Stimulated activated CD4-positive, alpha-beta T cell treated with anti-CD3 and anti-CD28 coated beads, TNF-alpha, amount 100 ng/mL, for 24 hours (primary cell): ENCODE measurements at regions not wholly inside any gene's neighbourhood (a gene's known extent, or its start where the extent isn't known, plus 50 kb on each side); places are given as distances from the start of the nearest gene placed in this dataset.
"Not testable (repeated sequence)": the region's sequence is repeated elsewhere in the genome, so short reads cannot be mapped to it uniquely, and the experiment has no call there.

Experiments used
- DNase-seq, 3 experiments: peaks; one replicate each; pipeline ENCODE4 v3.0.0-alpha.2; 2020; ENCODE audit warnings: low read depth in 3 of 3

DNA sequence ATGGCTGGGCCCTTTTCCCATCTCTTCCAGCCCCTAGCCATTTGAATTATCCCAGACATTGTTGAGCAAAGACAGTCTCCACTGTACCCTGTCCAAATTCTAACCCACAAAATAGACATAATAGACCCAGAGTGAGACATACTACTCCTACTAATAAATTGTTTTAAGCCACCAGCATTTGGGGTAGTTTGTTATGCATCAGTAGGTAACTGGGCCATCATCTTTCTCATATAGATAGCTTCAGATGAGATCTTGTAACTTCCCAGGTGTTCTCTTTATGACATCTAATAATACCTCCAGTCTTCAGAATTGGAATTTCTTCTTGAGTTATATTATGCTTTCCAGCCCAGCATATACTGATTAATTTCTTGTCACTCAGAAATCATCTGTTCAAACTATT lies 117.2 kb upstream of the OTUD4 start:
- no peak for DNase-seq

DNA sequence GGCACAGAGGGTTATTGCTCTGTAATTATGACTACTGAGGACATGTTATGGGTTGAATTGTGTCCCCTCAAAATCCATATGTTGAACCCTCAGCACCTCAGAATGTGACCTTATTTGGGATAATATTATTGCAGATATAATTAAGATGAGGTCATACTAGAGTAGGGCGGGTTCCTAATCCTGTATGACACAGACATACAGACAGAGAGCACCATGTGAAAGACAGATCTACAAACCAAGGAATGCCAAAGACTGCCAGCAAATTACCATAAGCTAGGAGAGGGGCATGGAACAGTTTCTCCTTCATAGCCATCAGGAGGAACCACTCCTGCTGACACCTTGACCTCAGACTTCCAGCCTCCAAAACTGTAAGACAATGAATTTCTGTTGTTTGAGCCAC lies 115.2 kb upstream of the OTUD4 start:
- no peak for DNase-seq

DNA sequence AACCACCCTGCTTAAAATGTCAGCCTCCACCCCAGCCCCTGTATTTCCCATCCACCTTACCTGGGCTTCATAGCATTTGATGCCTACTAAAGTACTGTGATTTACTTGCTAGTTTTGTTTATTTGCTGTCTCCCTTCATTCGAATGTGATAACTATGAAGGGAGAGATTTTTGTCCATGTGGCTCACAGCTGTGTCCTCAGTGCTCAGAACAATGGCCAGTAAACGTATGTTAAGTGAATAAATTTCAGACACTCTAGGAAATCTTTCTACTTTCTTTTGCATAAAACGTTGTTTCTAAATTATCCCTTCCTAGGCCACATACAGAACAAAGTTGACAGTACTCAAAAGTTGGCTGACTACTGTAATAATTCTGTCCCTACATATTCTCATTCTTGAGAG lies 114.7 kb upstream of the OTUD4 start:
- no peak for DNase-seq

DNA sequence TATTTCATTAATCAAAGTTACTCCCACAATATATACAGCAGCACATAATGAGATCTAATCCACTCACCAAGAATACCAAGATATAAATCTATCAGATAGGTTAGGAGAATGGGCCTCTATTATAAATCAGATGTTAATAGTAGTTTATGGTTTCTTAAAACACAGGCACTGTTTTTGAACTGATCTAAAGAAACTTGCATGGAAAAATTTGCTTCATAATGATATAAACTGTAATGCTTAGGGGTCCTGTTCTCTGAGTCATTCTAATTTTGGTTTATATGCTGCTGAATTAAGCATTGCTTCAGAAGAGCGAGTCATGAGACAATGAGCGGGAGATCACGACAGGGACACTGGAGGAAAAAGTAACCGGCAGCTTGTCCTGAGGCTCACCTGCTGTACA lies 113.3 kb upstream of the OTUD4 start:
- no peak for DNase-seq

DNA sequence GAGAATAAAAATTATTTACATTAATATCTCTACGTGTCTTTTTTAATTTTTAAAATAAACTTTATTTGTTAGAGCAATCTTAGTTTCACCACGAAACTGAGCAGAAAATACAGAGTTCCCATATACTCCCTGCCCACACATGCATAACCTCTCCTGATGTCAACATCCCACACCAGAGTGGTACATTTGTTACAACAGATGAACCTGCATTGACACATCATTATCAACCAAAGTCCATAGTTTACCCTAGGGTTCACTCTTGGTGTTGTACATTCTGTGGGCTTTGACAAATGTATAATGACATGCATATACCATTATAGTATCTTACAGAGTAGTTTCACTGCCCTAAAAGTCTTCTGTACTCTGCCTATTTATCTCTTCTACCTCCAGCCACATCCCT lies 110.6 kb upstream of the OTUD4 start:
- DNase-seq: no peak

DNA sequence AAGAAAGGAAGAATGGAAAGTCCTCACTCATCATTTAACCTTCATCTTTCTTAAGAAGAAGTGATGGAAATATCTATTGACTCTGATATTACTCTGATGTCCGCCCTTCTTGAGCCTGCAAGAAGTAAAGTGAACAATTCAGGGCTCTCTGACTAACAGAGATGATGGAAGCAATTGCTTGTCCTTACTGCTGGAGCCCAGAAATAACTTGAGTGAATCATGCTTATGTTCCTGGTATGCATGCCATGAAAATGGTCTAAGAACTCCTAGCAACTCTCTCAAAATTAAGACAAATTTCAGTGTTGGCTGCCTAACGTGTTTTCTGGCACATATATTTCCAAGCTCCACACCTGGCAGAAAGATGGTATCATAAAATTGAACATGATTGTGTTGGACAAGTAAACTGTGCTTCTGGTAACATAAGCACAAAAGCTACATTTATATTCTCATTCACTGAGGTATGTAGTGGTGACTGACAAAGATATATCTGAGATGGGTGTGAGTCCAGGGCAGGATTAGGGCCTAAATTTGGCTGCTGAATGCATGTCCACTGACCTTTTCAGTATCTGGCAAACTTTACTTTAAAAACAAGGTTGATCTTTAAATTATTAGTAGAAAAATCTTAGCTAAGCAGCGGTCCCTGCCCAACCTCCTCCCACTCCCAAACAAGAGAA lies 109.2 kb upstream of the OTUD4 start:
- DNase-seq: no peak

DNA sequence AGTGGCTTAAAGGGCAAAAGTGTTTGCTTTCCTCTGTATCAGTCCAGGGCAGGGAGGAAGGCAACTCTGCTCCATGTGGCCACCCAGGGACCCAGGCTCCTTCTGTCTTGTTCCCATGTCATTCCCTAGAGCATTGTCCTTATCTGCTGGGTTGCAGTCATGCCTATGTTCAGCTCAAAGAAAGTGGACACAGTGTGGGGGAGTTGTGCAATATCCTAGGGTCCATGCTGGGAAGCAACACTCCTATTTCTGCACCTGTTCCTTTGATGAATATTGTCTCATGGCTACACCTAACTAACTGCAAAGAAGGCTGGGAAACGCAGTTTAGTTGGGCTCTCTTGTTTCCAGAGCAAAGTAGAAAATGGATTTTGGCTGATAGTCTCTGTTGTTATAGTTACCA lies 107.0 kb upstream of the OTUD4 start:
- no peak for DNase-seq

DNA sequence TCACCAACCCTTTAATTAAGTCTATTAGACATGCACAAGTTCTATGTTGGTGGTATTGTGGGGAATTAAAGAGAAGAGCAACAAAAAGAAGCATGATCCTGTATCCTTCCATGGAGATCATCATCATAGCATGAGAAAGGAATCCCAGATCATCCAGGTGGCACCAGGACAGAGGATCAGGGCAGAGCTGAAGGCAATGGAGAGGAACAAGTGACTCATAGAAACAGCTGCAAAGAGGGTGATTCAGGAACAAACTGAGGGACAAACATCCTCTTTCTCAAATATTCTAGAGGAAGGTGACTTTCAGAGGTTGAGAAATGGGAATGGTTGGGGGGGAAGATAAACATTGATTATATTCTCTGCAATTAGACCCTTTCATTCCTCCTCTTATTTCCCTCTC lies 105.5 kb upstream of the OTUD4 start:
- DNase-seq: no peak

DNA sequence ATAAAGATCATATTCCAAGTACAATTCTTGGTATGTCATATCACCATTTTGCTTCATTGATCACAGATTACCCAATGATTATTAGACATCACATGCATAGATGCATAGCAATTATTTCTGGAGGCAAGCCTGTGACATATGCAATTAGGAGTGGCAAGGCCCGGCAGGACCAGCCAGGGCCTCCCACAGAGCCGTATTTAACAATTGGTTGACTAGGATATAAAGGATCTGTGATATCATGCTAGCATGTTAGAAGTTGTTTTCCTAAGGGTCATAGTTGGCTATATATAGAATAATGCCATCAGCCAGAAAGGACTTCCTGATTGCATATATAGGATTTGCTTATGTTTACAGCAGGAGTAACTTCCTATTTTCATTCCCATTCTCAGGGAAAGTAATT lies 103.5 kb upstream of the OTUD4 start:
- no peak for DNase-seq

DNA sequence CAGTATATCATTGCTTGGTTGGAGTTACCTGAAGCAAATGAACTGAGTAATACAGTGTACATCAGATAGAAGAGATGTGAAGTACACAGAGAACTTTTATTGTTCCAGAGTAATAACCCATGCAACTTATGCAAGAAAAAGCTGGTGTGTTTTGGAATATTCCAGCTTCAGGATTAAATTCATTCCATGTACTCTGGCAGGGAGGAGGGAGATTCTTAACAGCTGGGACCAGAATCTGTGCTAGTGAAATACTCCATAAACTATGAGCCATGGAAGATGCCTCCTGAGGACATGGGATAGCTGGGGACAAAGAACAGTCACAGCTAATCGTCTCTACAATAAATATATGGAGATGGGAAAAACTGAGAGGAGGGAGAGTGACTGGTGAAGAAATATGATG lies 101.6 kb upstream of the OTUD4 start:
- no peak for DNase-seq

DNA sequence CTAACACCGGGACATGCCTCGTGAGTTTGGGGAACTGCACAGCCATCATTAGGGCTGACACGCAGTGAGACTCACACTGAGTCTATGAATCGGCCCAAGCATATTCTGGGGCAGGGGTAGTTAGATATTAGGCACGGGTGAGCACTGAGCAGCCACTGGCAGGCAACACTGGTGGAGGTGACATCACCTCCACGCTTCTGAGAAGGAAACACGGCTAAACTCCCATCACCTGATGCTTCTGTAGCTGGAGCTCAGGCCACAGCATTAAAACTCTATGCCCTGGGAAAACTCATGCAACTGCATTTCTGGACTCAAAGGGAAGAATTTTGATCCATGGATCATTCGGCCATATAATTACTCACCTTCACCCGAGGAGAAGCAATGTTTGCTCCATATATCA lies 100.8 kb upstream of the OTUD4 start:
- DNase-seq: no peak

DNA sequence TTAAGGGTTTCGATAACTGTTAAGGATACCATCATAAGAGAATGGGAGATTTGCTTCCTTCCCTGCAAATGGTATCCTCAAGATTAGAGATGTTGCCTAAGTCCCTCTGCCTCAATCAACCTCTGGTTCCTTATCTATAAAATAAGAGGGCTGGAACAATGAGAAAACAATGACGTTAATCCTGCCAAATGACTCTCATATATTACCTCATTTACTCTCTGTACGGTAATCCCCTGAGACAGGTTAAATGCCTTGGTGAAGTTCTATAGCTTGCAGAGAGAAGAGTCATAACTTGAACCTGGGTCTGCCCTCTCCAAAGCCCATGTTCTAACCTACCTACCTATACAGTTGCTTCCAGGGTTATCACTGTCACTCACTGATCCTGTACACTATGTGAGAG lies 100.2 kb upstream of the OTUD4 start:
- DNase-seq: no peak

DNA sequence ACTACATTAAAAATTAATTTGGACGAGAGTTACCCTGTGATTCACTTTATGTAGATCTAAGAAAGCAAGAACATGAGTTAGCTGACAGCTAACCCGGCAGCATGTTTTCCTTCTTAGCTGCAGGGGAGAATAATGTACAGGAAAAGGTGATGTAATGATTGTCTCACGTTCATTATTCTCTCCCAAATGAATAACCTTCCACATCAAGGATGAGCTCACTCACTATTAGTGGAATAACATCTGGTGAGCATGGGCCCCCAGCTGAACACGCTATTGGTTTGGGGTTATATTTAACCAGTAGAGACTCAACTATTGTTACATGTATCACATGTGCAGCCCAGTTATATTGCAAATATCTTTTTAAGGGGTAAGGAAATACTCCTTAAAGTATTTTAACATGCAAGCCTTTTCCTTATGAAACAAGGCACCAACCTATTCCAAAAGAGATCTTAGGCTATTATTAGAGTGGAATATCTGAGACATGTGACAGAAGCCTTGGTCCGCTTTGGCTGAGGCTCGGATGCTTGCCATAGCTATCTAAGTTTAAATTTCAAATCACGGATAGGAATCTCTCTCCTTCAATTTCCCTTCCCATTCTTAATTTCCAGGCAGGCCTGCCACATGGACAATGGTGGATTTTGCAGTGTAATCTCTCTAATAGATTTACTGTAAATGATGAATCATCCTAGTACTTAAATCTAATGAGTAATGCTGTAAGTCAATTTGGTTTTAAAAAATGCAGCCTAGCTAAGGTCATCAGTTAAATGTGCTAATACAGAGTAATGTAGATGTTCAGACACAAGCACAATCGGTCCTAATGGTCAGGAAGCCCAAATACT lies 99.0 kb upstream of the OTUD4 start:
- DNase-seq: no peak

DNA sequence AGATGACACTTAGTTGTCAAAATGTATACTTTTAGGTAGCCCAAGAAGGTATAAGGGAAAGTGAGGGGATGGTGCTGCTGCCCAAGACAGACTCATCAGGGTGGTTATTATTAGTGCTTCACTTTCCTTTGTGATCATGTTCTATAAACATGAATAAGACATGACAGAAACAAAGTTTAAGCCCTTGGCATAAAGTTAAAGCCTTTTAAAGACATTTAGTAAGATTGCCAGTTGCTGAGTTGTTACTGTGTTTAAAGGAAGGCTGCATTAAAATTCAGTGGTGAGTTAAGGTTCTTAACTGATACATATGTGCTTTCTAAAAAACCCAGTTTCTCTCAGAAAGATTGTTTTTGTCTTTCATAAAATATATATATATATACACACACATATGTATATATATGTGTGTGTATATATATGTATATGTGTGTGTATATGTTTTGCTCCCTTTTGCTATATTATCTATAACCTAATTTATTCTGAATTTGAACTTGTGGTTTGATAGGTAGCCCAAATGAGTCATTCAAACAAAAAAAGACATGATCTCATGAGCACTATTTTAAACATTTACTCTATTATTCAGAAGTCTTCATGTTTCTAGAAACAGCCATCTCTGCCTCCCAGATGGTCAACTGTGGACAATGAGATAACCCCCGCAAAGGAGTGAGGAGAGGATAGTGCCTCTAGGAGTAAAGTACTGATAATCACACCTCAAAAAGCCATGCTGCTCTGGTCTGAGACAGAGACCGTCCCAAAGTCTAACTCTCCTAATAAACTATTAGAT lies 98.1 kb upstream of the OTUD4 start:
- DNase-seq: no peak

DNA sequence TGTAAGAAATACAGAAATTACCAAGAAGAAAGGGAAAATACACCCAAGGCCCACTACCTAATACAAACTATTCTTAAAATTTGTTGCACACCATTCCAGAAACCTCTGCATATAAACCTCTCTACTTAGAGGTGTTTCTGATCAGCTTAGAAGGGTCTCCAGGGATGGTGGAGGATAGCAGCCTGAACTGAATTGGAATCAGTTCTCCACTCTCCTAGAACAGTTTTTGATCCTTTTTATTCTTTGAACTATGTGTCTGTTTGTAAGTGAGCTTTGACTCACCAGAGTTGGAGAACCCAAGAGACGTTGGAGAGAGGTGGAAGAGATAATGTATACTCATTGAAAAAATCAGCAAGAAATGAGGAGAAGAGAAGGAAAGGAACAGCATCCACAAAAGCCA lies 96.6 kb upstream of the OTUD4 start:
- DNase-seq: no peak

DNA sequence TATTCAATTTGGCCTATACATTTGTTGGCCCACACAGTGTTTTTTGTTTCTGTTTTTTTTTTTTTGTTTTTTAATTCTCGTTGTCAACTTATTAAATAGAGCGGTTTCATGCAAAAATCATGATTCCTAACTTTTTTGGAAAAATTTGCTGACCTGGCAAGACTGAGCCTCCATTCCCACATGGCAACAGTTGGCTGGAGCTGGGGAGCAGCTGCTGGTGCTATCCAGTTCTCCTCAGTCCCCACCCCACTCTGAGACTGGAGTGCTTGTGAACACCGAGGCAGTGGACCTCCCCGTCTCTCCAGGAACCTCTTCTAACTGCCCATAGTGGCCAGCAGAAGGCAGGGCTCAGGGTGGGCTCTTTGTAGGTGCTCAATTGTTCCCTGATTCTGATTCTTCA lies 95.7 kb upstream of the OTUD4 start:
- DNase-seq: no peak

DNA sequence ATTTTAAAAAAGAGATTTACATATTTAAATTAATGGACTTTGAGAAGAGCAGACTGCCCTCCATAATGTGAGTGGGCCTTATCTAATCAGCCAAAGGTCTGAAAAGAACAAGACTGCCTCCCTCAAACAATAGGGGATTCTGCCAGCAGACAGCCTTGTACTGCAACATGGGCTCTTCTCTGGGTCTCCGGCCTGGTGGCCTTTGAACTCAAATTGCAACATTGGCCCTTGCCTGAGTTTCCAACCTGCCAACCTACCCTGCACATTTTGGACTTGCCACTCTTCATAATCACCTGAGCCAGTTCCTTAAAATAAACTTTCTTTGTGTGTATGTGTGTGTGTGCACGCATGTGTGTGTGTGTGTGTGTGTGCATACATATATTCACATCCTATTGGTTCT lies 90.8 kb upstream of the OTUD4 start:
- no peak for DNase-seq

DNA sequence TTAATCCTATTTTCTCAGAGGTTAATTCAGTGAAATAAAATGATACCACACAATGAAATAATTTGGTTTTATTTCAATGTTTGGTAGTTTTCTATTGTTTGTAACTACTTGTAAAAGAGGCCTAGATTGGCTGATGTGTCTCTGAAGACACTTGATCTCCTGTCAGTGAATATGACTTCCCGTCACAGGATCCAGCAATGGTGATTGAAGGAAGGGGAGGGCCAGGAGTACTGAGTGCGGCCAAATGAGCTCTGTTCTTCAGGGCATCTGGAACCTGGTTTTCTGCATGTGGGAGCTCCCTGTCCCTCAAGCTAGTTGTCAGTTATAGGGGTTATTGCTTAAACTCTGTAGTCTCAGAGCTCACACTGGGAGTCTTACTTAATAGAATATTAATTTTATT lies 86.5 kb upstream of the OTUD4 start:
- no peak for DNase-seq

DNA sequence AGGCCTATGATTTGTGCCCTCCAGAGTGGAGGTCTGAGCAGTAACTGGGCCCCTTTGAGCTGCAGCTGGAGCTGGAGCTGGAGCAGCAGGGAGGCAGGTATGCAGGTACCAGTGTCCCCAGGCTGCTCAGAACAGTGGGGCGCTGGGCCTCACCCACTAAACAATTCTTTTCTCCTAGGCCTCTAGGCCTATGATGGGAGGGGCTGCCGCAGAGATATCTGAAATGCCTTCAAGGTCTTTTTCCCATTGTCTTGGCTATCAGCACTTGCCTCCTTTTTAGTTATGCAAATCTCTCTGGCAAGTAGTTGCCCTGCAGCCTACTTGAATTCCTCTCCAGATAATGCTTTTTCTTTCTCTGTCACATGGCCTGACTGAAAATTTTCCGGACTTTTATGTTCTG lies 79.7 kb upstream of the OTUD4 start:
- DNase-seq: no peak

DNA sequence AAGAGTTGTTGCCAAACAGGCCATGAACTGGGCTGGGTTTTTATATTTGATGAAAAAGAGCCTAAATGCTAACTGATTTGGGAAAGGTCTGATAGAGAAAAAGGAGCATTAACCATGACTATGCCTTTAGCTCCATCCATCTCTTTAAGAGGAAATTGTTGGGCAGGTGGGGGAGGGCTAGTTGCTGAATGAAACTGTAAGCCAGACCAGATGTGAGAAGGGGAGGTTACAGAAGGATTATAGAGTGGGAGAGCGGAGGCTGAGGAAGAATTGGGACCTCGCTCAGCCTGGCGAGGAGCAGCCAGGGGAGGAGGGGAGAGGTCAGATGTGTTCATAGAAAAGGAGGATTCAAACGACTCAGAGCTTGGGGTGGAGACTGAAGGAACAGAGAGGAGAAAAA lies 74.9 kb upstream of the OTUD4 start:
- DNase-seq: not testable (repeated sequence)

DNA sequence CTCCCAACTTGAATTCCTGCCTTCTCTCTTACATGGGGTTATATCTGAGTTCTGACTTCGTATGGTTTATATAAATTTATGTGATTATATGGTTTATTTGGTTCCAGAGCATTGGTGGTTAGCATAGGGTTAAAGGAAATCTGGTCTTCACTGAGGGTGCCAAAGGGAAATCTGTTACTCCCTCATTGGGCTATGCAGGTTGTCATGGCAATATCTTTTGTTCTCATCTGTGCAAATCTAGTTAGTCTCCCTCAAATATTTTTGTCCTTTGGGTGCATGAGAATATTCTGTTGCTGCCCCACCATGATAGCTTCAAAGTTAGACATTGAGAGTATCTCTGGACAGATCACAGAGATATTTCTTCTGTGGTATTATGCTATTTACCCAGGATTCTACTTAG lies 71.8 kb upstream of the OTUD4 start:
- no peak for DNase-seq

DNA sequence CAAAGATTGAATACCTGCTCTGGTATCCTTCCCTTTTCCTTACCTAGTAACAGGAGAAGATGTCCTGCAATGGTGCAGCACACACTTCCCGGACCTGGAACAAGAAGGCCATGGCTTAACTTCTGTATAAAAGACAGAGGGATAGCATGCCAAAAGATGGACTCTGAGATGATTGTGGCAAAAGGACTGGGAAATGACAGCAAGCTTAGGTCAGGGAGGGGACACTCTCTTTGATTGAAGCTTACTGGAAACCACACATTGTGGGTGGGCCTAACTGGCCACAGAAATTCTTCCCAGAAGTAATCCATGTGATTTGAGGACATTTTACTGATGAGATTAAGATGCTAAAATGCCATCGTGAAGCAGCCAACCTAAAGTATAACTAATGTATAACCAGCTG lies 71.0 kb upstream of the OTUD4 start:
- no peak for DNase-seq

DNA sequence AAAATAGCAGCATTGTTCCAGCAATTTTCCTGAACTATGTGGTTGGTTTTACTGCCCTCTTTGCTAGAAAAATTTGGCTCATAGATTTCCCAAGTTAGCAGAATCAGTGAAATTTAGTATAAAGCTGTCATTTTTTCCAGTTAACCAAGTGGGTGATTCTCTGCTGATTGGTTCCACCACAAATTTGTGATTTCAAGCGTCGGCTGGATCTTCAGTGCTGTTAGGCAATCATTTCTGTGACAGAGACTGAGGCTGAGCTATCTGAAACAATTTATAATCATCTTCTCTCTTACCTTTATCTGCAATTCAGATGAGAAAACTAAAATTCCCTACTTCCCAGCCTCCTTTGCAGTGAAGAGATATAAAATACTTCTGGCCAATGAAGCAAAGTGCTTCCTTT lies 68.6 kb upstream of the OTUD4 start:
- no peak for DNase-seq
